GM12878 (cell line): ENCODE measurements at regions not wholly inside any gene's neighbourhood (a gene's known extent, or its start where the extent isn't known, plus 50 kb on each side); places are given as distances from the start of the nearest gene placed in this dataset.

Source experiments
- ATAC-seq: fragments of 200-7000 bp; cut with Tn5 transposase; 3 replicates; pipeline ENCODE4 v1.9.1; 2020; ENCODE audit warnings: mild to moderate bottlenecking, moderate library complexity
- BruUV-seq: library from RNA; stranded (reverse); fragments of 400-500 nt; replicated peaks from 2 replicates; lab custom pipeline; 2021; lab: Mats Ljungman, UMichigan
- CTCF ChIA-PET: fragments of 300-600 bp; sonication (Branson Sonifier 250); formaldehyde crosslinking; extraction: SDS; loops from one replicate; lab custom pipeline; 2021; ENCODE audit warnings: inconsistent platforms; lab: Yijun Ruan, JAX
- POLR2A ChIA-PET: fragments of 350-600 bp; formaldehyde crosslinking; extraction: SDS; loops from one replicate; lab custom pipeline; 2021; ENCODE audit warnings: inconsistent platforms; lab: Charles Lee
- RAD21 ChIA-PET: fragments of 300-600 bp; sonication (Branson Sonifier 250); formaldehyde crosslinking; loops from one replicate; lab custom pipeline; 2023; ENCODE audit warnings: antibody characterized with exemption; ENCODE audit not compliant: unreplicated experiment; lab: Charles Lee
- SMC1A ChIA-PET: fragments of 300-600 bp; sonication (Branson Sonifier 250); formaldehyde crosslinking; loops from one replicate; lab custom pipeline; 2023; ENCODE audit not compliant: unreplicated experiment, uncharacterized antibody; lab: Charles Lee
- DNase-seq: peaks from one replicate; pipeline ENCODE4 v3.0.0-alpha.2; 2011; ENCODE audit warnings: low read depth, low spot score
- FAIRE-seq: peaks from 3 replicates; lab custom pipeline; 2011; peaks lifted over from hg19 to GRCh38; lab: Jason Lieb, UNC
- H2AFZ ChIP-seq: 2 replicates; pipeline ENCODE4 v1.6.0; 2011; ENCODE audit warnings: low read depth, low read length, control low read depth; ENCODE audit not compliant: control insufficient read depth
- H3K27ac ChIP-seq: 2 replicates; pipeline ENCODE4 v1.5.1; 2011; ENCODE audit warnings: control low read depth; ENCODE audit not compliant: control insufficient read depth, insufficient read depth
- H3K27me3 ChIP-seq, 2 experiments: replicated peaks in 1 of 2; 2 replicates each; pipeline versions ENCODE4 v1.6.0 to v1.6.1; 2011; ENCODE audit warnings: low read length in 1 of 2; ENCODE audit not compliant: control insufficient read depth in 2 of 2, insufficient read depth in 2 of 2
- H3K36me3 ChIP-seq, 2 experiments: 2 replicates each; pipeline ENCODE4 v1.5.1; 2011; ENCODE audit warnings: low read length in 1 of 2; ENCODE audit not compliant: control insufficient read depth in 2 of 2, insufficient read depth in 2 of 2
- H3K4me1 ChIP-seq: 2 replicates; pipeline ENCODE4 v1.6.1; 2011; ENCODE audit warnings: mild to moderate bottlenecking, low read length, moderate library complexity, mixed read lengths; ENCODE audit not compliant: control insufficient read depth, insufficient read depth
- H3K4me2 ChIP-seq: 2 replicates; pipeline ENCODE4 v1.6.0; 2011; ENCODE audit warnings: control low read depth; ENCODE audit not compliant: control insufficient read depth, insufficient read depth
- H3K4me3 ChIP-seq: fragments of 200-600 bp; sonication (generic); 2 replicates; pipeline ENCODE4 v1.5.1; 2016
- H3K79me2 ChIP-seq: 2 replicates; pipeline ENCODE4 v1.6.0; 2011; ENCODE audit warnings: low read length; ENCODE audit not compliant: control insufficient read depth, insufficient read depth
- H3K9ac ChIP-seq: 2 replicates; pipeline ENCODE4 v1.8.0; 2011; ENCODE audit warnings: low read length, control low read depth, mixed read lengths; ENCODE audit not compliant: control insufficient read depth, insufficient read depth
- H3K9me3 ChIP-seq: replicated peaks from 3 replicates; pipeline ENCODE4 v1.5.1; 2011; ENCODE audit warnings: mild to moderate bottlenecking, low read length; ENCODE audit not compliant: control insufficient read depth, insufficient read depth
- H4K20me1 ChIP-seq: 2 replicates; pipeline ENCODE4 v1.6.0; 2011; ENCODE audit not compliant: control insufficient read depth, insufficient read depth
- ATF3 ChIP-seq: IDR thresholded peaks from 2 replicates; pipeline ENCODE4 v1.6.1; 2011; ENCODE audit warnings: low read depth, mild to moderate bottlenecking, low read length, moderate library complexity, borderline replicate concordance; ENCODE audit errors: extremely low read depth
- ATF7 ChIP-seq: fragments of 450-650 bp; IDR thresholded peaks from 2 replicates; pipeline ENCODE4 v1.6.1; 2016; ENCODE audit warnings: low read depth, mild to moderate bottlenecking
- CHD1 ChIP-seq: IDR thresholded peaks from 2 replicates; pipeline ENCODE4 v1.6.1; 2012; ENCODE audit warnings: low read depth, low read length, improper control_type of control experiment
- FOS ChIP-seq: IDR thresholded peaks from 3 replicates; pipeline ENCODE4 v1.6.1; 2011; ENCODE audit warnings: borderline replicate concordance; ENCODE audit not compliant: insufficient read length; ENCODE audit errors: extremely low read depth
- HDAC6 ChIP-seq: fragments of 200-600 bp; sonication (generic); IDR thresholded peaks from one replicate; pipeline ENCODE4 v1.8.0; 2017; ENCODE audit warnings: antibody characterized with exemption; ENCODE audit not compliant: unreplicated experiment
- MTA2 ChIP-seq: fragments of 450-650 bp; IDR thresholded peaks from 2 replicates; pipeline ENCODE4 v1.6.1; 2016; ENCODE audit warnings: low read depth, mild to moderate bottlenecking, moderate library complexity
- MTA3 ChIP-seq: IDR thresholded peaks from 2 replicates; pipeline ENCODE4 v1.6.1; 2012; ENCODE audit warnings: low read length, inconsistent platforms, borderline replicate concordance
- MYC ChIP-seq: IDR thresholded peaks from 2 replicates; pipeline ENCODE4 v1.6.1; 2011; ENCODE audit warnings: mild to moderate bottlenecking, low read length, moderate library complexity, inconsistent platforms; ENCODE audit not compliant: insufficient read depth, insufficient replicate concordance, insufficient read length, severe bottlenecking
- NFIC ChIP-seq: IDR thresholded peaks from 2 replicates; pipeline ENCODE4 v1.6.1; 2012; ENCODE audit warnings: low read depth, mild to moderate bottlenecking, inconsistent platforms, low read length, moderate library complexity
- NRF1 ChIP-seq: conservative IDR thresholded peaks from 2 replicates; pipeline ENCODE4 v1.6.1; 2011; ENCODE audit warnings: mild to moderate bottlenecking, low read depth, low read length, improper control_type of control experiment
- RBBP5 ChIP-seq: fragments of 200-600 bp; sonication (generic); conservative IDR thresholded peaks from 2 replicates; pipeline ENCODE4 v1.6.1; 2016
- RCOR1 ChIP-seq: conservative IDR thresholded peaks from 2 replicates; pipeline ENCODE4 v1.6.1; 2012; ENCODE audit warnings: low read depth, low read length, improper control_type of control experiment
- SREBF1 ChIP-seq: IDR thresholded peaks from 2 replicates; pipeline ENCODE4 v1.6.1; 2012; ENCODE audit warnings: mild to moderate bottlenecking, low read length
- USF1 ChIP-seq: IDR thresholded peaks from 2 replicates; pipeline ENCODE4 v1.6.1; 2011; ENCODE audit warnings: borderline replicate concordance, low read depth, mild to moderate bottlenecking, moderate library complexity, mixed read lengths, low read length; ENCODE audit not compliant: insufficient read depth; ENCODE audit errors: extremely low read length
- USF2 ChIP-seq: IDR thresholded peaks from 2 replicates; pipeline ENCODE4 v1.6.1; 2011; ENCODE audit warnings: low read depth, low read length, improper control_type of control experiment, borderline replicate concordance
- ZSCAN29 ChIP-seq: fragments of 450-650 bp; IDR thresholded peaks from 2 replicates; pipeline ENCODE4 v1.6.1; 2017; ENCODE audit warnings: mild to moderate bottlenecking, moderate library complexity
- WGBS: methylation state at CpG from one replicate; pipeline ENCODE4 v1.1.6; 2016; ENCODE audit warnings: low lambda C conversion rate; ENCODE audit not compliant: insufficient replicate concordance, insufficient coverage; ENCODE audit errors: missing lambda C conversion rate; 5-methylcytosine and 5-hydroxymethylcytosine counted together
- in situ Hi-C: fragments of 300-500 bp; cut with MboI; formaldehyde crosslinking; loops from 9 replicates; pipeline ENCODE4 v1.14.3; 2018; ENCODE audit warnings: mixed read lengths
- intact Hi-C: fragments of 100-400 bp; cut with micrococcal nuclease; formaldehyde crosslinking; loops from one replicate; pipeline ENCODE4 v1.14.2; 2022; ENCODE audit not compliant: unreplicated experiment

- TF ChIP-seq NRF1, result no peak
Measured at GRCh38 chr5:54361691-54362411, 51.5 kb upstream of the ARL15 start (continued).

GRCh38 chr5:54360925-54361662, 50.7 kb upstream of the ARL15 start:
- ChIA-PET CTCF (interaction anchor here (0.5 to 1.3 kb wide), 3 partner anchors 58 to 958 kb away, joined by 3 to 5 read pairs (median 4); no protein-coding TSS in a partner anchor), SMC1A (no interaction called here), POLR2A (no interaction called here), RAD21 (no interaction called here)
- Histone ChIP-seq H3K27me3 (no peaks in the 10 kb centered on the region; a peak in 1 of 4 replicates), H3K27ac (no peak overlapping the region), H4K20me1 (no peaks in the 10 kb centered on the region), H3K4me1 (no peaks in the 10 kb centered on the region), H2AFZ (no peak overlapping the region), H3K79me2 (no peaks in the 10 kb centered on the region), H3K4me2 (no peak overlapping the region), H3K4me3 (no peak overlapping the region), H3K9me3 (no peaks in the 10 kb centered on the region), H3K36me3 (no peaks in the 10 kb centered on the region), H3K9ac (no peak overlapping the region)
- TF ChIP-seq ATF7, result no peak
- TF ChIP-seq CHD1, result no peak
- no peak for TF ChIP-seq SREBF1
- no peak for TF ChIP-seq MTA3
- no peak for TF ChIP-seq FOS
- no peak for TF ChIP-seq USF1
- TF ChIP-seq RCOR1, result no peak
- TF ChIP-seq HDAC6, result no peak
- TF ChIP-seq NRF1, result no peak
- no peak for TF ChIP-seq RBBP5
- no peak for TF ChIP-seq MYC
- TF ChIP-seq NFIC, result no peak
- no peak for TF ChIP-seq ATF3
- TF ChIP-seq USF2, result no peak
- no peak for TF ChIP-seq ZSCAN29
- no peak for TF ChIP-seq MTA2
- BruUV-seq, result no TSS peak
- no peak for FAIRE-seq
- no peak for DNase-seq
- in situ Hi-C loops (no loop called here), intact Hi-C loops (no loop called here)
- 0% methylated on average over 2 of the region's 2 CpGs for WGBS
- no peak for ATAC-seq
